ENCODE measurements at regions not wholly inside any gene's neighbourhood (a gene's known extent, or its start where the extent isn't known, plus 50 kb on each side); places are given as distances from the start of the nearest gene placed in this dataset.
"Not testable (repeated sequence)": the region's sequence is repeated elsewhere in the genome, so short reads cannot be mapped to it uniquely, and the experiment has no call there.

GRCh38 chr13:16201202-16201601 is 2980.4 kb downstream of the TUBA3C start:
- DNase-seq, result not testable (repeated sequence)

DNA sequence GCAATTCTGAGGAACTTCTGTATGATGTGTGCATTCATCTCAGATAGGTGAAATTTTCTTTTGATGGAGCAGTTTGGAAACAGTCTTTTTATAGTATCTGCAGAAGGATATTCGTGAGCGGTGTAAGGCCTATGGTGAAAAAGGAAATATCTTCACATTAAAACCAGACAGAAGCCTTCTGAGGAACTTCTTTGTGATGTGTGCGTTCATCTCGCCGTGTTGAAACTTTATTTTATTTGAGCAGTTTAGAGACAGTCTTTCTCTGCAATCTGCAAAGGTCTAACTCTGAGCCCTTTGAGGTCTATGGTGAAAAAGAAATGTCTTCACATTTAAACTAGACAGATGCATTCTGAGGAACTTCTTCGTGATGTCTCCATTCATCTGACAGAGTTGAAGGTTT is 3021.0 kb downstream of the TUBA3C start:
- peak; percentile 0 for DNase-seq

- not testable (repeated sequence) for DNase-seq
These were observed 3022.7 kb downstream of the TUBA3C start for GRCh38 chr13:16158958-16159357.

DNA sequence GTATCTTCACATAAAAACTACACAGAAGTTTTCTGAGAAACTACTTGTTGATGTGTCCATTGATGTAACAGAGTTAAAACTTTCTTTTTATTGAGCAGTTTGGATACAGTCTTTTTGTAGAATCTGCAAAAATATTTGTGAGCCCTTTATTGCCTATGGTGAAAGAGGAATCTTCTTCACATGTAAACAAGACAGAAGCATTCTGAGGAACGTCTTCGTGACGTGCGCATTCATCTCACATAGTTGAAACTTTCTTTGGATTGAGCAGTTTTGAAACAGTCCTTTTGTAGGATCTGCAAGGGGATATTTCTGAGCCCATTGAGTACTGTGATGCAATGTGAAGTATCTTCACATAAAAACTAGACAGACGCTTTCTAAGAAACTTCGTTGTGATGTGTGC is 3023.6 kb downstream of the TUBA3C start:
- DNase-seq, result not testable (repeated sequence)

- DNase-seq, result not testable (repeated sequence)
These were observed 3028.8 kb downstream of the TUBA3C start for GRCh38 chr13:16152849-16153248.

GRCh38 chr13:16151296-16151695 is 3030.3 kb downstream of the TUBA3C start:
- DNase-seq, result not testable (repeated sequence)

- not testable (repeated sequence) for DNase-seq
These were observed 3032.2 kb downstream of the TUBA3C start for GRCh38 chr13:16149415-16149814.

DNA sequence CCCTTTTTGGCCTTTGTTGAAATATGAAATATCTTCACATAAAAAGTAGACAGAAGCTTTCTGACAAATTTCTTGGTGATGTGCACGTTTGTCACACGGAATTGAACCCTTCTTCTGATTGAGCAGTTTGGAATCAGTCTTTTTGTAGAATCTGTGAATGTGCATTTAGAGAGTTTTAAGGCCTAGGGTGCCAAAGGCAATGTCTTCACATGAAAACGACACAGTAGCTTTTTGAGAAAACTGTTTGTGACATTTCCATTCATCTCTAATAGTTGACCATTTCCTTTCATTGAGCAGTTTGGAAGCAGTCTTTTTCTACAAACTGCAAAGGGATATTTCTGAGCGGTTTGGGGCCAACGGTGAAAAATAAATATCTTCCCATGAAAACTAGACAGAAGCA is 3036.0 kb downstream of the TUBA3C start:
- peak; percentile 1 for DNase-seq

- DNase-seq, result peak; percentile 9
These were observed 3040.3 kb downstream of the TUBA3C start for GRCh38 chr13:16141361-16141760.

- DNase-seq, result peak; percentile 16
These were observed 3044.8 kb downstream of the TUBA3C start for GRCh38 chr13:16136846-16137245.

GRCh38 chr13:16128675-16129074 is 3052.9 kb downstream of the TUBA3C start:
- not testable (repeated sequence) for DNase-seq

- DNase-seq, result not testable (repeated sequence)
These were observed 3068.2 kb downstream of the TUBA3C start for GRCh38 chr13:16113391-16113790.

Measured in tongue (tissue), 1 donor.